Panc1 (cell line): ENCODE measurements at regions not wholly inside any gene's neighbourhood (a gene's known extent, or its start where the extent isn't known, plus 50 kb on each side); places are given as distances from the start of the nearest gene placed in this dataset.

Experiments used
- ATAC-seq: fragments of 200-7000 bp; cut with Tn5 transposase; 2 replicates; pipeline ENCODE4 v1.9.1; 2020; ENCODE audit warnings: mild to moderate bottlenecking, moderate library complexity
- BruUV-seq: library from RNA; stranded (reverse); fragments of 400-500 nt; replicated peaks from 2 replicates; lab custom pipeline; 2021; lab: Mats Ljungman, UMichigan
- CTCF ChIA-PET: fragments of 300-600 bp; sonication (Branson Sonifier 250); formaldehyde crosslinking; loops from one replicate; lab custom pipeline; 2022; ENCODE audit warnings: antibody characterized with exemption; lab: Charles Lee
- POLR2A ChIA-PET: fragments of 300-600 bp; sonication (Branson Sonifier 250); formaldehyde crosslinking; loops from one replicate; lab custom pipeline; 2022; ENCODE audit warnings: antibody characterized with exemption; lab: Charles Lee
- DNase-seq: peaks from one replicate; pipeline ENCODE4 v3.0.0-alpha.2; 2010; ENCODE audit warnings: low read depth, low spot score
- H3K27ac ChIP-seq: 2 replicates; pipeline ENCODE4 v1.5.1; 2011; ENCODE audit warnings: mild to moderate bottlenecking, low read length, inconsistent platforms
- H3K27me3 ChIP-seq: fragments of 200-500 bp; sonication (Bioruptor generic); 2 replicates; pipeline ENCODE4 v1.6.0; 2014; ENCODE audit warnings: low read length, inconsistent platforms; ENCODE audit not compliant: control insufficient read depth, insufficient read depth
- H3K36me3 ChIP-seq: fragments of 200-500 bp; sonication (Bioruptor generic); 2 replicates; pipeline ENCODE4 v1.5.1; 2014; ENCODE audit warnings: inconsistent platforms, mild to moderate bottlenecking, low read length, moderate library complexity; ENCODE audit not compliant: control insufficient read depth, insufficient read depth
- H3K4me1 ChIP-seq: 2 replicates; pipeline ENCODE4 v1.5.1; 2011; ENCODE audit warnings: inconsistent platforms, mild to moderate bottlenecking, low read length, moderate library complexity; ENCODE audit not compliant: control insufficient read depth, insufficient read depth
- H3K4me3 ChIP-seq, 2 experiments: 2 replicates each; pipeline ENCODE4 v1.5.1; 2011 to 2012; ENCODE audit warnings: low read depth in 2 of 2, low read length in 2 of 2, mild to moderate bottlenecking in 2 of 2, inconsistent platforms in 1 of 2, moderate library complexity in 1 of 2
- H3K9me3 ChIP-seq: fragments of 200-500 bp; sonication (Bioruptor generic); 2 replicates; pipeline ENCODE4 v1.5.1; 2014; ENCODE audit warnings: low read depth, mild to moderate bottlenecking, inconsistent platforms, low read length, moderate library complexity; ENCODE audit not compliant: control insufficient read depth, insufficient read depth
- POLR2AphosphoS5 ChIP-seq: IDR thresholded peaks from 2 replicates; pipeline ENCODE4 v1.6.1; 2012; ENCODE audit warnings: mild to moderate bottlenecking, low read depth, low read length, moderate library complexity
- SIN3A ChIP-seq: IDR thresholded peaks from 2 replicates; pipeline ENCODE4 v1.6.1; 2012; ENCODE audit warnings: low read depth, mild to moderate bottlenecking, low read length, moderate library complexity, borderline replicate concordance; ENCODE audit not compliant: insufficient read depth
- TCF7L2 ChIP-seq: IDR thresholded peaks from 2 replicates; pipeline ENCODE4 v1.6.1; 2011; ENCODE audit warnings: mild to moderate bottlenecking, low read depth, low read length, inconsistent platforms
- in situ Hi-C: cut with HindIII; loops from 2 replicates; pipeline ENCODE4 v1.10.0; 2016; ENCODE audit warnings: low sequenced_read_pairs, low pct_unique_long_range_greater_than_20kb
- intact Hi-C: fragments of 100-400 bp; cut with micrococcal nuclease; formaldehyde crosslinking; loops from one replicate; pipeline ENCODE4 v1.10.0; 2022; ENCODE audit not compliant: unreplicated experiment
- TF ChIP-seq, protein P1 (sequence below): fragments of 450-650 bp; IDR thresholded peaks from 2 replicates; pipeline ENCODE4 v1.5.1; 2017; ENCODE audit warnings: mild to moderate bottlenecking
- TF ChIP-seq, protein P2 (sequence below), 2 experiments: IDR thresholded peaks; 2 replicates each; pipeline ENCODE4 v1.6.1; 2011 to 2012; ENCODE audit warnings: low read depth in 2 of 2, control low read depth in 1 of 2, low read length in 1 of 2, mild to moderate bottlenecking in 1 of 2, moderate library complexity in 1 of 2; ENCODE audit not compliant: insufficient read depth in 1 of 2

GRCh38 chr10:25076506-25077177, 60.2 kb downstream of the THNSL1 start:
- ATAC-seq = no peak
- BruUV-seq = no TSS peak
- in situ Hi-C loops (no loop called here), intact Hi-C loops (no loop called here)
- H3K9me3 ChIP-seq = no peaks in the 10 kb centered on the region
- no peak overlapping the region for H3K4me3 ChIP-seq
- no peak overlapping the region for H3K27ac ChIP-seq
- no peaks in the 10 kb centered on the region; the same call in 1 of the 2 replicates for H3K4me1 ChIP-seq
- no peaks in the 10 kb centered on the region for H3K36me3 ChIP-seq
- H3K27me3 ChIP-seq = no peaks in the 10 kb centered on the region
- no peak for TF ChIP-seq SIN3A
- TF ChIP-seq POLR2AphosphoS5 = no peak
- TF ChIP-seq, protein P1, sequence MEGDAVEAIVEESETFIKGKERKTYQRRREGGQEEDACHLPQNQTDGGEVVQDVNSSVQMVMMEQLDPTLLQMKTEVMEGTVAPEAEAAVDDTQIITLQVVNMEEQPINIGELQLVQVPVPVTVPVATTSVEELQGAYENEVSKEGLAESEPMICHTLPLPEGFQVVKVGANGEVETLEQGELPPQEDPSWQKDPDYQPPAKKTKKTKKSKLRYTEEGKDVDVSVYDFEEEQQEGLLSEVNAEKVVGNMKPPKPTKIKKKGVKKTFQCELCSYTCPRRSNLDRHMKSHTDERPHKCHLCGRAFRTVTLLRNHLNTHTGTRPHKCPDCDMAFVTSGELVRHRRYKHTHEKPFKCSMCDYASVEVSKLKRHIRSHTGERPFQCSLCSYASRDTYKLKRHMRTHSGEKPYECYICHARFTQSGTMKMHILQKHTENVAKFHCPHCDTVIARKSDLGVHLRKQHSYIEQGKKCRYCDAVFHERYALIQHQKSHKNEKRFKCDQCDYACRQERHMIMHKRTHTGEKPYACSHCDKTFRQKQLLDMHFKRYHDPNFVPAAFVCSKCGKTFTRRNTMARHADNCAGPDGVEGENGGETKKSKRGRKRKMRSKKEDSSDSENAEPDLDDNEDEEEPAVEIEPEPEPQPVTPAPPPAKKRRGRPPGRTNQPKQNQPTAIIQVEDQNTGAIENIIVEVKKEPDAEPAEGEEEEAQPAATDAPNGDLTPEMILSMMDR = no peak
- TF ChIP-seq, protein P2, sequence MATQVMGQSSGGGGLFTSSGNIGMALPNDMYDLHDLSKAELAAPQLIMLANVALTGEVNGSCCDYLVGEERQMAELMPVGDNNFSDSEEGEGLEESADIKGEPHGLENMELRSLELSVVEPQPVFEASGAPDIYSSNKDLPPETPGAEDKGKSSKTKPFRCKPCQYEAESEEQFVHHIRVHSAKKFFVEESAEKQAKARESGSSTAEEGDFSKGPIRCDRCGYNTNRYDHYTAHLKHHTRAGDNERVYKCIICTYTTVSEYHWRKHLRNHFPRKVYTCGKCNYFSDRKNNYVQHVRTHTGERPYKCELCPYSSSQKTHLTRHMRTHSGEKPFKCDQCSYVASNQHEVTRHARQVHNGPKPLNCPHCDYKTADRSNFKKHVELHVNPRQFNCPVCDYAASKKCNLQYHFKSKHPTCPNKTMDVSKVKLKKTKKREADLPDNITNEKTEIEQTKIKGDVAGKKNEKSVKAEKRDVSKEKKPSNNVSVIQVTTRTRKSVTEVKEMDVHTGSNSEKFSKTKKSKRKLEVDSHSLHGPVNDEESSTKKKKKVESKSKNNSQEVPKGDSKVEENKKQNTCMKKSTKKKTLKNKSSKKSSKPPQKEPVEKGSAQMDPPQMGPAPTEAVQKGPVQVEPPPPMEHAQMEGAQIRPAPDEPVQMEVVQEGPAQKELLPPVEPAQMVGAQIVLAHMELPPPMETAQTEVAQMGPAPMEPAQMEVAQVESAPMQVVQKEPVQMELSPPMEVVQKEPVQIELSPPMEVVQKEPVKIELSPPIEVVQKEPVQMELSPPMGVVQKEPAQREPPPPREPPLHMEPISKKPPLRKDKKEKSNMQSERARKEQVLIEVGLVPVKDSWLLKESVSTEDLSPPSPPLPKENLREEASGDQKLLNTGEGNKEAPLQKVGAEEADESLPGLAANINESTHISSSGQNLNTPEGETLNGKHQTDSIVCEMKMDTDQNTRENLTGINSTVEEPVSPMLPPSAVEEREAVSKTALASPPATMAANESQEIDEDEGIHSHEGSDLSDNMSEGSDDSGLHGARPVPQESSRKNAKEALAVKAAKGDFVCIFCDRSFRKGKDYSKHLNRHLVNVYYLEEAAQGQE (IDR thresholded peaks at IDR 0.05; ENCODE audit: insufficient read depth in 1 of 2, low read depth in 2 of 2, low read length in 1 of 2) = no peak
- no peak for TF ChIP-seq TCF7L2
- CTCF ChIA-PET = no interaction called here
- DNase-seq = no peak
- POLR2A ChIA-PET = no interaction called here

- H3K36me3 ChIP-seq = no peaks in the 10 kb centered on the region
- H3K4me1 ChIP-seq = no peaks in the 10 kb centered on the region; the same call in 1 of the 2 replicates
- ChIA-PET CTCF (no interaction called here), POLR2A (no interaction called here)
- intact Hi-C loops (no loop called here), in situ Hi-C loops (no loop called here)
- DNase-seq (no peak), ATAC-seq (no peak)
- no TSS peak for BruUV-seq
- H3K4me3 ChIP-seq = no peak overlapping the region
- no peak overlapping the region for H3K27ac ChIP-seq
- TF ChIP-seq, protein P1 = no peak
- TF ChIP-seq POLR2AphosphoS5 (no peak), TCF7L2 (no peak)
- TF ChIP-seq, protein P2 (IDR thresholded peaks at IDR 0.05; ENCODE audit: insufficient read depth in 1 of 2, low read depth in 2 of 2, low read length in 1 of 2) = no peak
- H3K27me3 ChIP-seq = no peaks in the 10 kb centered on the region
- no peaks in the 10 kb centered on the region for H3K9me3 ChIP-seq
Observed at GRCh38 chr10:25078658-25079431, 62.4 kb downstream of the THNSL1 start.
